Inferior parietal cortex (tissue), 1 donor: ENCODE measurements at regions not wholly inside any gene's neighbourhood (a gene's known extent, or its start where the extent isn't known, plus 50 kb on each side); places are given as distances from the start of the nearest gene placed in this dataset.

Source experiments
- DNase-seq: peaks from one replicate; pipeline ENCODE4 v3.0.0-alpha.2; 2016; ENCODE audit errors: extremely low spot score

- DNase-seq = no peak
Measured at GRCh38 chr1:34408011-34408410, 231.3 kb downstream of the C1orf94 start.

GRCh38 chr1:34409689-34410229 is 233.1 kb downstream of the C1orf94 start:
- DNase-seq = no peak

- DNase-seq = no peak
Measured at GRCh38 chr1:34412598-34413370, 236.1 kb downstream of the C1orf94 start.

- DNase-seq = no peak
Measured at GRCh38 chr1:34415140-34415539, 238.4 kb downstream of the C1orf94 start.

- DNase-seq = no peak
Measured at GRCh38 chr1:34418166-34418565, 241.5 kb downstream of the C1orf94 start.

- DNase-seq = no peak
Measured at GRCh38 chr1:34419663-34420136, 243.0 kb downstream of the C1orf94 start.

GRCh38 chr1:34425046-34425445 is 248.3 kb downstream of the C1orf94 start:
- no peak for DNase-seq

GRCh38 chr1:34425785-34426184 is 249.1 kb downstream of the C1orf94 start:
- DNase-seq = no peak

GRCh38 chr1:34426325-34426896 is 249.7 kb downstream of the C1orf94 start:
- DNase-seq = no peak

GRCh38 chr1:34427170-34427569 is 250.5 kb downstream of the C1orf94 start:
- DNase-seq = no peak

- DNase-seq = no peak
Measured at GRCh38 chr1:34433099-34433498, 256.4 kb downstream of the C1orf94 start.

GRCh38 chr1:34436836-34437235 is 260.1 kb downstream of the C1orf94 start:
- no peak for DNase-seq

- DNase-seq = no peak
Measured at GRCh38 chr1:34441259-34442069, 264.8 kb downstream of the C1orf94 start.

- DNase-seq = no peak
Measured at GRCh38 chr1:34444516-34444915, 267.8 kb downstream of the C1orf94 start.

GRCh38 chr1:34450325-34450724 is 273.6 kb downstream of the C1orf94 start:
- DNase-seq = no peak

GRCh38 chr1:34452451-34452850 is 275.7 kb downstream of the C1orf94 start:
- no peak for DNase-seq

GRCh38 chr1:34455121-34455520 is 278.4 kb downstream of the C1orf94 start:
- DNase-seq = no peak

- peak; percentile 15 for DNase-seq
Measured at GRCh38 chr1:34460193-34460592, 283.5 kb downstream of the C1orf94 start.

GRCh38 chr1:34470401-34470800 is 284.4 kb upstream of the GJB5 start:
- no peak for DNase-seq

- DNase-seq = no peak
Measured at GRCh38 chr1:34474566-34474965, 280.3 kb upstream of the GJB5 start.

- no peak for DNase-seq
Measured at GRCh38 chr1:34476371-34476770, 278.5 kb upstream of the GJB5 start.

GRCh38 chr1:34477632-34478141 is 277.2 kb upstream of the GJB5 start:
- no peak for DNase-seq
